Breast epithelium (tissue), 4 donors: ENCODE measurements at regions not wholly inside any gene's neighbourhood (a gene's known extent, or its start where the extent isn't known, plus 50 kb on each side); places are given as distances from the start of the nearest gene placed in this dataset.

Experiments
- DNase-seq, 2 donors: peaks; one replicate each; pipeline ENCODE4 v3.0.0-alpha.2; 2019; ENCODE audit warnings: low spot score in 2 of 2
- H3K27ac ChIP-seq, 2 donors: fragments of 200-600 bp; sonication (generic) in 1 of 2; one replicate each; pipeline ENCODE4 v1.5.1; 2016 to 2019; ENCODE audit warnings: mild to moderate bottlenecking in 1 of 2
- H3K27me3 ChIP-seq, 2 donors: fragments of 200-600 bp; sonication (generic) in 1 of 2; one replicate each; pipeline versions ENCODE4 v1.5.1 to v1.6.0; 2017 to 2019; ENCODE audit warnings: control low read depth in 1 of 2, mild to moderate bottlenecking in 1 of 2
- H3K36me3 ChIP-seq: fragments of 200-600 bp; one replicate; pipeline ENCODE4 v1.5.1; 2019
- H3K4me1 ChIP-seq, 2 donors: fragments of 200-600 bp; sonication (generic); one replicate each; pipeline ENCODE4 v1.5.1; 2016 to 2019; ENCODE audit warnings: control low read depth in 1 of 2
- H3K4me3 ChIP-seq, 3 donors: fragments of 200-600 bp; sonication (generic); 1 replicate in 2 of 3; 2 replicates in 1 of 3; pipeline ENCODE4 v1.5.1; 2016 to 2019; ENCODE audit warnings: mild to moderate bottlenecking in 3 of 3, moderate library complexity in 2 of 3
- H3K9me3 ChIP-seq, 2 donors: fragments of 200-600 bp; sonication (generic) in 1 of 2; one replicate each; pipeline ENCODE4 v1.5.1; 2016 to 2019; ENCODE audit warnings: control low read depth in 1 of 2
- POLR2A ChIP-seq: fragments of 450-650 bp; IDR thresholded peaks from one replicate; pipeline ENCODE4 v1.6.1; 2016; ENCODE audit warnings: antibody characterized with exemption, mild to moderate bottlenecking, moderate library complexity
- POLR2AphosphoS5 ChIP-seq, 3 donors: sonication (generic); formaldehyde crosslinking; IDR thresholded peaks; one replicate each; pipeline ENCODE4 v1.6.1; 2017; ENCODE audit warnings: antibody characterized with exemption in 3 of 3
- intact Hi-C: fragments of 100-400 bp; cut with DNase I; formaldehyde crosslinking; loops from one replicate; pipeline ENCODE4 v1.15.1; 2023; ENCODE audit warnings: low total_unique reads
- TF ChIP-seq, protein P1 (sequence below), 3 donors: fragments of 450-650 bp; IDR thresholded peaks; one replicate each; pipeline ENCODE4 v1.5.1; 2016 to 2017; ENCODE audit warnings: antibody characterized with exemption in 3 of 3, mild to moderate bottlenecking in 3 of 3, moderate library complexity in 3 of 3

DNA sequence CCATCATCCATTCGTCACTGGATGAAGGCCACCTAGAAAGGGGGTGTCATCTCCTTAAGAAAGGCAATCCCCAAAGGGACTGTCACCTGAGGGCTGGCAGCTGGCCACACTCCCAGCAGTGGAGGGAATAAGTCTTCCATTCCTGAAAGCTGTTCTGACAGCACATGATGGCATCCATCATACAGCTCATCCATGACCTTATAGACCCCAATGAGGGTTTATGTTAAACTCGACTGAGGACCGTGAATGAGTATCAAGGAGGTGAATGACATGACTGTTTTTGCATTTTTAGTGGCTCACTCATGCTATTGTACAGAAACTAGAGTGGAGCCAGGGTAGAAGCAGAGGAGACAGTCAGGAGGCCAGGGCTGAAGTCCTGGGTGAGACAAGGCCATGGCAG lies 203.1 kb upstream of the CNR1 start:
- H3K4me3 ChIP-seq = no peak overlapping the region
- H3K4me1 ChIP-seq = no peaks in the 10 kb centered on the region
- no peak overlapping the region for H3K27ac ChIP-seq
- DNase-seq = no peak
- no peaks in the 10 kb centered on the region for H3K36me3 ChIP-seq
- intact Hi-C loops = no loop called here
- H3K27me3 ChIP-seq = no peaks in the 10 kb centered on the region
- H3K9me3 ChIP-seq = no peaks in the 10 kb centered on the region
- TF ChIP-seq POLR2AphosphoS5 (IDR thresholded peaks at IDR 0.05) = no peak
- TF ChIP-seq, protein P1, sequence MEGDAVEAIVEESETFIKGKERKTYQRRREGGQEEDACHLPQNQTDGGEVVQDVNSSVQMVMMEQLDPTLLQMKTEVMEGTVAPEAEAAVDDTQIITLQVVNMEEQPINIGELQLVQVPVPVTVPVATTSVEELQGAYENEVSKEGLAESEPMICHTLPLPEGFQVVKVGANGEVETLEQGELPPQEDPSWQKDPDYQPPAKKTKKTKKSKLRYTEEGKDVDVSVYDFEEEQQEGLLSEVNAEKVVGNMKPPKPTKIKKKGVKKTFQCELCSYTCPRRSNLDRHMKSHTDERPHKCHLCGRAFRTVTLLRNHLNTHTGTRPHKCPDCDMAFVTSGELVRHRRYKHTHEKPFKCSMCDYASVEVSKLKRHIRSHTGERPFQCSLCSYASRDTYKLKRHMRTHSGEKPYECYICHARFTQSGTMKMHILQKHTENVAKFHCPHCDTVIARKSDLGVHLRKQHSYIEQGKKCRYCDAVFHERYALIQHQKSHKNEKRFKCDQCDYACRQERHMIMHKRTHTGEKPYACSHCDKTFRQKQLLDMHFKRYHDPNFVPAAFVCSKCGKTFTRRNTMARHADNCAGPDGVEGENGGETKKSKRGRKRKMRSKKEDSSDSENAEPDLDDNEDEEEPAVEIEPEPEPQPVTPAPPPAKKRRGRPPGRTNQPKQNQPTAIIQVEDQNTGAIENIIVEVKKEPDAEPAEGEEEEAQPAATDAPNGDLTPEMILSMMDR (IDR thresholded peaks at IDR 0.05) = no peak
- no peak for TF ChIP-seq POLR2A

DNA sequence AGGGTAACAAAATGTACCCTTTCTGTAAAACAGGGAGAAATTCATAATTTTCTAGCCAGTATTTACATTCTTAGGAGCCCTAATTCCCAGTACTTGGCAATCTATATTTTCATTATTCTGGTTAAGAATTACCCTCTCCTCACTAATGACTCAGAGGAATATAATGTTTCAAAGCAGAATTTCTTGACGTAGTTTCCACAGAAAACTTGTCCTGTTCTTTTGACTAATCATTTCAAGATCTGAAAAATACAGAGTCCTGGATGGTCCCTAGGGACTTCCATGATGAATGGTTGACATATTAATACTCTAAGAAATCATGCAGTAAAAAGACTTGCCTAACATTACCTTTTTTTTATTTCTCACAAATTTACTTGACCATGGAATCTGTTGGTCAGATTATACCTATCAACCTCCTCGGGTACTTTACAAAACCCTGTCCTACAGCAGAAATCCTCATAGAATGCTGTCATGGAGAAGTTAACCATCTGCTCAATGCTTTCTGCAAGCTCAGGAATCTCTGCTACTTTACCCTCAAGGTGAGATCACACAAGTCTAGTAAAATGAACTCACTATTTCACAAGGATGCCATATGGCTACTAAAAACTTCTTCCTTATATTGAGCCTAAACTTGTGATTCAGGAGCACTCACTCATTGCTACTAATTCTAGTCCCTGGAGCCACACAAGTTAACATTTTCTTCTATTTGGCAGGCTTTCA lies 202.1 kb upstream of the CNR1 start:
- Histone ChIP-seq H3K27ac (no peak overlapping the region), H3K4me3 (no peak overlapping the region), H3K36me3 (no peaks in the 10 kb centered on the region), H3K4me1 (no peaks in the 10 kb centered on the region), H3K27me3 (no peaks in the 10 kb centered on the region), H3K9me3 (no peaks in the 10 kb centered on the region)
- TF ChIP-seq, protein P1 (IDR thresholded peaks at IDR 0.05) = no peak
- TF ChIP-seq POLR2AphosphoS5 (IDR thresholded peaks at IDR 0.05) (no peak), POLR2A (no peak)
- DNase-seq = no peak
- intact Hi-C loops = no loop called here

DNA sequence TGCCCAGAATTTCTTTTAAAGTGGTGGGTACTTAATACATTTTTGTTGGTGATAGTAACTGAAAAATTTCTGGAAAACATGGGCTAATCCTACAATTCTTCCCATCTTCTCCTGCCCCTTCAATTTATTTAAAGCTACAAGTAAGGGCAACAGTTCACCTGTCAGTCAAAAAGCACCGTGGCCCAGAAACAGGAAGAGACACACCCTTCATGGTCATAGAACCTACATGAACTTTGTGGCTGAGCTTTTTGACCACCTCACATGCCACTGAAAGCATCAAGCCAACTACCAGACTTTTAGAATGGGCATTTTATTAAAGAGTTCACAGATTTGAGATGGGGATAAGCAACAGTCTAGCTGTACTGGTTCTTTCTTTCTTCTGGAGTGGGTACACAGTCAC lies 201.1 kb upstream of the CNR1 start:
- TF ChIP-seq POLR2A (no peak), POLR2AphosphoS5 (IDR thresholded peaks at IDR 0.05) (no peak)
- TF ChIP-seq, protein P1 (IDR thresholded peaks at IDR 0.05) = no peak
- Histone ChIP-seq H3K36me3 (no peaks in the 10 kb centered on the region), H3K4me3 (no peak overlapping the region), H3K27ac (no peak overlapping the region), H3K4me1 (no peaks in the 10 kb centered on the region), H3K9me3 (no peaks in the 10 kb centered on the region), H3K27me3 (no peaks in the 10 kb centered on the region)
- intact Hi-C loops = no loop called here
- no peak for DNase-seq

DNA sequence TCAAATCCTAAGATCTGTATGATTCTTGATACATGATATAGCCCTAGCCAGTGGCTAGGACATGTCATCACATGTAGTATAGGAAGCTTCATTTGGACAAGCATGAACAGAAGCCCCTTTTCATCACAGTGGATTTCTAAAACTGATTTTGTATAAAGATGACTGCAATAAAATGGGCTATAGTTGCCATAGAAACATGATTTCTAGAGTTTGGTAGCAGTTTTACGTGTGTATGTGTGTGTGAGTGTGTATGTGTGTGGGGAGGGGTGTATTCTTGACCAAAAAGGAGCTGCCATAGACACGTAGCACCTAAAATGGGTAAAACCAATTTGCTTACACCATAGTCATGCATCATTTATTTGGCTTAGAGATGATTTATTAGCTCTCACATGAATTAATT lies 200.5 kb upstream of the CNR1 start:
- no peaks in the 10 kb centered on the region for H3K9me3 ChIP-seq
- no peaks in the 10 kb centered on the region for H3K36me3 ChIP-seq
- no peak for DNase-seq
- TF ChIP-seq POLR2AphosphoS5 (IDR thresholded peaks at IDR 0.05) (no peak), POLR2A (no peak)
- TF ChIP-seq, protein P1 (IDR thresholded peaks at IDR 0.05) = no peak
- no peaks in the 10 kb centered on the region for H3K27me3 ChIP-seq
- peak overlapping the region in 1 of 2 donors; percentile 25 for H3K27ac ChIP-seq
- intact Hi-C loops = no loop called here
- H3K4me1 ChIP-seq = no peaks in the 10 kb centered on the region
- no peak overlapping the region for H3K4me3 ChIP-seq

DNA sequence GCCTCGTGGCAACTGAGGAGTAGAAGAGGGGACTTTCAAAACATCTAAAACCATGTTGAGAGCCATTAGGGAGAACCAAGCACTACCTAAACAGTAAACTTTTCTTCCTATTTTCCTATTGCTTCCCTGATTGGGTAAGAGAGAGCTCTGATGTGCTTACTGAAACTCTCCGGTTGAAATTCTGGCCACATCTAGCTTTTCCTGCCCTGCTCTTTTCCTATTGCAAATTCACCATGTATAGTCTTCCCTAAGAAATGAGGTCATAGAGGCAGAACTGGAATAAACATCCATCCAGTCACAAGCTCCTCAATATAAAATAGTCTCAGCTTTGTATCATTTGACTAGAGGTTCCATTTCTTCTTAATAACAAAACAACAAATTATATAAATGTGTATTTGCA lies 199.5 kb upstream of the CNR1 start:
- Histone ChIP-seq H3K27me3 (no peaks in the 10 kb centered on the region), H3K9me3 (no peaks in the 10 kb centered on the region), H3K27ac (no peak overlapping the region), H3K4me1 (no peaks in the 10 kb centered on the region), H3K36me3 (no peaks in the 10 kb centered on the region), H3K4me3 (no peak overlapping the region)
- no peak for DNase-seq
- TF ChIP-seq POLR2A (no peak), POLR2AphosphoS5 (IDR thresholded peaks at IDR 0.05) (no peak)
- TF ChIP-seq, protein P1 (IDR thresholded peaks at IDR 0.05) = no peak
- intact Hi-C loops = no loop called here
